Frontal cortex (tissue), 3 donors: ENCODE measurements at regions not wholly inside any gene's neighbourhood (a gene's known extent, or its start where the extent isn't known, plus 50 kb on each side); places are given as distances from the start of the nearest gene placed in this dataset.

ENCODE experiments used
- DNase-seq, 2 donors: peaks; one replicate each; pipeline ENCODE4 v3.0.0; 2012; ENCODE audit warnings: low spot score in 2 of 2
- FAIRE-seq: peaks from 2 replicates; lab custom pipeline; 2012; peaks lifted over from hg19 to GRCh38; lab: Jason Lieb, UNC
- donor health status: control.
- donor health status: control.
- donor health status: control.

DNA sequence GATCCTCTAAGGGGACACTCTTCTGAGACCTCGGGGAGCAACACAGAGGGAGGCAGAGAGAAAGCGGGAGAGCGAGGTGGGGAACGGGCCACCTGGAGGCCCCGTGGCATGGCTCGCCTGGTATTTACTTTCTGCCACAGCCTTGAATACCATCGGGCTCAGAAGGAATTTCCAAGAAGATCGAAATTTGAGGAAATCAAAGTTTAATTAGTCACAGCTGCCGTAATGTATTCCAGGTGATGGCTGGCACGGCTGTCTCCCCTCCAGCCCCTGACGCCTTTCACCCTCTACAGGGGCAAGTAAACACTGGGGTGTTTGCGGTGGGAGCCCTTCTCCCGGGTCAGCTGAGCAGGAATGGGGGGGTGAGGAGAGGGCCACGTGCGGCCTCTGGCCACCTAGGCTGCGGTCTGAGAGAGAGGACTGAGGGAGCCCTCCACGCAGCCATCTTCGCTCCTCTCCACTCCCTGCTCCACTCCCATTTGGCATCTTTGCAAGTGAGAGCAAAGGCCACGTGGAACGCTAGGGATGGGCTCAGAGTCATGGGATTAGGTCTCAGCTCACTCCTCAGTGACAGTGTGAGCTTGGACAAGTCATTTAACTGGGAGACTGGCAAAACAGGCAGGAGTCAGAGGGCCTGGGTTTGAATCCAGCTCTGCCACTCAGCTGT lies 125.2 kb downstream of the SYF2 start:
- no peak for FAIRE-seq

DNA sequence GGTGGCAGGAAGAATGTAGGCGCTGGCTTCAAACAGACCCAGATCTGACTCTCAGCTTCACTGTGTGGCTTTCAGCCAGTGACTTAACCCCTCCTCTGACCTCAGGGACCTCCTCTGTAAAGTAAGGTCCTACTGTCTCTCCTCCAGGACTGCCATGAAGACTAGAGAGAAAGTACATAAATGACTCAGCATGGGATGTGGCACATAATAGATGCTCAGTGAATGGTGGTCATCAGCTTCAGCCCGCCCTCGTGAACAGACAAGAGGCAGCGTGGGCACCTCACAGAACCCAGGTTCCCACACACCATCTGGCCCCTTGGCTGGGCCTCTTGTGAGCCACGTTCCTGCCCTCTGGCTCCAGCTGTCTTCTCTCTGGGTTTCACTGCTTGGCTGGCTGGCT lies 126.0 kb downstream of the SYF2 start:
- FAIRE-seq (no peak), DNase-seq (no peak)

More for the DNA sequence above, 125.2 kb downstream of the SYF2 start:
- DNase-seq, result no peak

DNA sequence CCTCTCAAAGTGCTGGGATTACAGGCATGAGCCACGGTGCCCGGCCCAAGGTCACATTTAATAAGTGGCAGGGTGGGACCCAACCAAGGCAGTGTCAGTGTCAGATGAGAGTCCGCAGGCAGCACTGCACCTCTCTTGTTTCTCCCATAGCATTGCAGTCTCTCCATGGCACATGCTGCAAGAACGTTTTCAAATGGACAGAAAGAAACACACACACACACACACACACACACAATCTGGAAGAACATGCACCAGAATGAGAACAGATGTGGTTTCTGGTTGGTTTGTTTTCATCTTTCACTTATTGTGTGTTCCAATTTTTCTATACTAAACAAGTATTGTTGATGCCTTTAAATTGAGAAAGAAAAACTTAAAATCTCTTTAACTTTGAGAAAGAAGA lies 126.5 kb downstream of the SYF2 start:
- FAIRE-seq (no peak), DNase-seq (no peak)

GRCh38 chr1:25104932-25105561 lies 127.3 kb downstream of the SYF2 start:
- FAIRE-seq (no peak), DNase-seq (no peak)

DNA sequence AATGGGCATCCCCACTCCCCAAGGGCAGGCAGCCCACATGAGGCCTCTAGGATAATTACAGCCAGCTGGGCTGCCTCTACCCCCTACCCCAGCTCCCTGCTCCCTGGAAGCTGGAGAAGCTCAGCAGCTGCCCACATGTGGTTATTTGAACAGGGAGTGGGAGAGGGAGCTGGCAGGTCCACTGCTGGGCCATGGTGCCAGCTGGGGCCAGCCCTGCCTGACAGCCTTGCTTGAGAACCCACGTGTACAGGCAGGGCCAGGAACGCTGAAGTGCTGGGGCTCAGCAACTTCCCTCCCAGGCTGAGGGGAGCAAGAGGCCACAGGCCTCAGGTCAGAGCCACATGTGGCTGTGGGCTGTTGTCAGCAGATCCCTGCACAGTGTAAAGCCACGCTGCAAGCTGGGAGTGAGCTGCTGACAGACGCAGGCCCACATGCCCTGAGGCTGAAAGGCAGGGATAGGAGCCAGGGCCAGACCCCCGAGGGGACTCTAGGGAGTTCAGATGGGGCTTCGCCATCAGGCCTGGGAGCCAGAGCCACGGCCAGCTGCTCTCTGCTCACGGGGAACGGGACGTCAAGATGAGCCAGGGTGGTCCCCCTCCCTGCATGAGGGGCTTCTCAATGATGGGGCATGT lies 129.0 kb downstream of the SYF2 start:
- FAIRE-seq, result no peak
- DNase-seq, result no peak

- no peak for FAIRE-seq
Observed at GRCh38 chr1:25100151-25100833, 132.0 kb downstream of the SYF2 start.

GRCh38 chr1:25099343-25099951 lies 132.9 kb downstream of the SYF2 start:
- no peak for FAIRE-seq
- DNase-seq, result no peak

More at GRCh38 chr1:25100151-25100833, 132.0 kb downstream of the SYF2 start:
- DNase-seq, result no peak

- FAIRE-seq (no peak), DNase-seq (no peak)
Observed at GRCh38 chr1:25098717-25099116, 133.6 kb downstream of the SYF2 start.

- DNase-seq, result no peak
- FAIRE-seq, result no peak
Observed at GRCh38 chr1:25096307-25097150, 135.8 kb downstream of the SYF2 start.

GRCh38 chr1:25095635-25096200 lies 136.6 kb downstream of the SYF2 start:
- FAIRE-seq (no peak), DNase-seq (no peak)

DNA sequence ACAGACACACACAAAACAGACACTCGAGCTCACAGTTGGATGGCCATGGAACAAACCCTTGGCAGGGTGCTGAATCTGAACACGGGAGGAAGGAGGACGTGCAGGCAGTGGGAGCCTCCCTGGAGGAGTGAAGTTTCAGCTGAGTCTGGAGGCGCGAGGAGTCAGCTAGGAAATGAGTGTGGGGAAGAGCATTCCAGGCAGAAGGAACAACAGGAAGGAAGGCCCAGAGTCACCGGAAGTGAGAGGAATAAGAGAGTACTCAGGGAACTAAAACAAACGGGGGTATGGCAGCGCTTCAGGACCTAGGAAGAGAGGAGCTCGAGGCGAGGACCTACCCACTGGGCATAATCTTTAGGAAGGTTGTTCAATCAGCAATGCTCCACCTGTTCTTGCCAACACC lies 137.3 kb downstream of the SYF2 start:
- FAIRE-seq, result no peak

GRCh38 chr1:25094229-25094628 lies 138.1 kb downstream of the SYF2 start:
- DNase-seq (no peak), FAIRE-seq (no peak)

More for the DNA sequence above, 137.3 kb downstream of the SYF2 start:
- no peak for DNase-seq

GRCh38 chr1:25091658-25092057 lies 140.6 kb downstream of the SYF2 start:
- DNase-seq, result no peak
- FAIRE-seq, result no peak

DNA sequence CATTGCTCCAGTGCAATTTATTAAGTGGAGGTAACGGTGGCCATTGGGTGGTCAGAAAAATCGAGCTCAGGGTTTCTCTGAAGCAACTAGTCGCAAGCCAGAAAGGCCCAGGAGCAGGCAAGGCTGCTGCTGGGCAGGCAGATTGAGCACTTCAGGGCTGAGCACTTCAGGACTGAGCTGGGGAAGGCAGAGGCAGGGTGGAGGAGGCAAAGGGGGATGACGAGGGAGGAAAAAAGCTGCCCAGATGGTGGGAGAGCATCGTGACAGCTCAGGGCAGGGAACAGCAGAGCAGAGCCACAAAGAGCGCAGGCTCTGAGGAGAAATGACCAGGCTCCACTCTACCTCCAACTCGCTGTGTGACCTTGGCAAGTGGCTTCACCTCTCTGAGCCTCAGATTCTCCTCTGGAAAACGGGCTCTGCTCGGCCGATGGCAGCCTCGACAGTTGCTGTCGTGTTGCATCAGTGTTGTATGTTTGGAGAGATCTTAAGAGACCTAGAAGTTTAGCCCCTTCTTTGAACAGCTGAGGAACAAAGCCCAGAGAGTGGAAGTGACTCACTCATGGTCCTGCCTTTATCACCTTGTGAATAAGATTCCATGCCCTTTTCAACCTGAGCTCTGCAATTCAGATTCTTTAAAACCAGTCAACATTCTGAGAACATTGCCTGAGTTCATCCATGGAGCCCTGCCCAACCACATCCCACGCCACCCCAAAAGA lies 141.4 kb downstream of the SYF2 start:
- no peak for DNase-seq
- FAIRE-seq, result no peak

- FAIRE-seq (no peak), DNase-seq (no peak)
Observed at GRCh38 chr1:25089772-25090171, 142.5 kb downstream of the SYF2 start.

- DNase-seq, result no peak
- FAIRE-seq, result no peak
Observed at GRCh38 chr1:25088946-25089345, 143.4 kb downstream of the SYF2 start.

- DNase-seq, result no peak
- no peak for FAIRE-seq
Observed at GRCh38 chr1:25088180-25088701, 144.1 kb downstream of the SYF2 start.

DNA sequence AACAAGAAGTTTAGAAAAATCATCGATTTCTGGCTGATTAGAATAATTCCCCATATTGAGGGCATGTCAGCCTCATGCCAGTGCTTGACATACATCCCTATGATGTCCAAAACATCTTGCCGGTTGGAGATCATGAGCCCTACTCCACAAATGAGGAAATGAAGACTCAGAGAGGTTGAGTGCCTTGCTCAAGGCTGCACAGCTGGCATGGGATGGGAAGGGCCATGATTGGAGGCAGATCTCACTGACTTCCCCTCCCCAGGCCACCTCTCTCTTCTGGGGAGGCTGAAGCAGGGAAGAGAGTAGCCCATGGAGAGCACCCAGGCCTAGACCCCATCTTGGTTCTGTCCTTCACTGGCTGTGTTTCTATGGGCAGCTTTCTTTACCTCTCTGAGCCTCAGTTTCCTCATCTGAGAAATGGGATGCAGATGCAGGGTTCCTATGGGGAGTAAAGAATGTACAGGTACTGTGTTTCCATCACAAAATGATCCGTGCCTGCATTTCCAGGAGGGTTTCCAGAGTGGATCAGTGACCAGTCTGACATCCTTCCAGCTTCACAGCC lies 145.7 kb downstream of the SYF2 start:
- no peak for FAIRE-seq
- no peak for DNase-seq
